ENCODE measurements at regions not wholly inside any gene's neighbourhood (a gene's known extent, or its start where the extent isn't known, plus 50 kb on each side); places are given as distances from the start of the nearest gene placed in this dataset.
"Not testable (repeated sequence)": the region's sequence is repeated elsewhere in the genome, so short reads cannot be mapped to it uniquely, and the experiment has no call there.

- DNase-seq (ENCODE audit: low read depth) = no peak
Observed at GRCh38 chr4:20046931-20047677, 204.6 kb upstream of the SLIT2 start.

- DNase-seq (ENCODE audit: low read depth) = no peak
Observed at GRCh38 chr4:20046179-20046578, 205.5 kb upstream of the SLIT2 start.

- DNase-seq (ENCODE audit: low read depth) = no peak
Observed at GRCh38 chr4:20044966-20045365, 206.7 kb upstream of the SLIT2 start.

GRCh38 chr4:20044502-20044911, 207.2 kb upstream of the SLIT2 start:
- DNase-seq (ENCODE audit: low read depth) = no peak

- DNase-seq (ENCODE audit: low read depth) = no peak
Observed at GRCh38 chr4:20043991-20044390, 207.7 kb upstream of the SLIT2 start.

GRCh38 chr4:20042769-20043168, 208.9 kb upstream of the SLIT2 start:
- DNase-seq (ENCODE audit: low read depth) = no peak

- DNase-seq (ENCODE audit: low read depth) = no peak
Observed at GRCh38 chr4:20041839-20042407, 209.8 kb upstream of the SLIT2 start.

GRCh38 chr4:20037745-20038144, 214.0 kb upstream of the SLIT2 start:
- DNase-seq (ENCODE audit: low read depth) = no peak

- no peak for DNase-seq (ENCODE audit: low read depth)
Observed at GRCh38 chr4:20030108-20030507, 221.6 kb upstream of the SLIT2 start.

GRCh38 chr4:20028645-20029044, 223.1 kb upstream of the SLIT2 start:
- no peak for DNase-seq (ENCODE audit: low read depth)

GRCh38 chr4:20026456-20026855, 225.2 kb upstream of the SLIT2 start:
- DNase-seq (ENCODE audit: low read depth) = no peak

GRCh38 chr4:20022471-20022870, 229.2 kb upstream of the SLIT2 start:
- DNase-seq (ENCODE audit: low read depth) = no peak

GRCh38 chr4:20020056-20020455, 231.6 kb upstream of the SLIT2 start:
- no peak for DNase-seq (ENCODE audit: low read depth)

- no peak for DNase-seq (ENCODE audit: low read depth)
Observed at GRCh38 chr4:20019310-20020015, 232.2 kb upstream of the SLIT2 start.

GRCh38 chr4:20017777-20018115, 234.0 kb upstream of the SLIT2 start:
- no peak for DNase-seq (ENCODE audit: low read depth)

- no peak for DNase-seq (ENCODE audit: low read depth)
Observed at GRCh38 chr4:20017070-20017776, 234.5 kb upstream of the SLIT2 start.

GRCh38 chr4:20015636-20016224, 236.0 kb upstream of the SLIT2 start:
- no peak for DNase-seq (ENCODE audit: low read depth)

GRCh38 chr4:20003836-20004558, 247.7 kb upstream of the SLIT2 start:
- DNase-seq (ENCODE audit: low read depth) = not testable (repeated sequence)

- DNase-seq (ENCODE audit: low read depth) = no peak
Observed at GRCh38 chr4:19999775-20000414, 251.8 kb upstream of the SLIT2 start.

- no peak for DNase-seq (ENCODE audit: low read depth)
Observed at GRCh38 chr4:19999276-19999675, 252.4 kb upstream of the SLIT2 start.

- no peak for DNase-seq (ENCODE audit: low read depth)
Observed at GRCh38 chr4:19993242-19993641, 258.5 kb upstream of the SLIT2 start.
